Central memory CD8-positive, alpha-beta T cell (primary cell): ENCODE measurements at regions not wholly inside any gene's neighbourhood (a gene's known extent, or its start where the extent isn't known, plus 50 kb on each side); places are given as distances from the start of the nearest gene placed in this dataset.

Source experiments
- ATAC-seq: fragments of 150-1000 bp; cut with Tn5 transposase; replicated peaks from 2 replicates; pipeline ENCODE4 v1.10.0; 2022; ENCODE audit warnings: mild to moderate bottlenecking, moderate FRiP score, moderate number of reproducible peaks; ENCODE audit not compliant: poor library complexity, severe bottlenecking; ENCODE audit errors: extremely low read depth
- DNase-seq, 2 donors: peaks; one replicate each; pipeline ENCODE4 v3.0.0; 2021; ENCODE audit warnings: low spot score in 2 of 2
- H3K27ac Mint-ChIP-seq: one replicate; pipeline ENCODE4 v1.8.0; 2022; ENCODE audit warnings: low read depth, mild to moderate bottlenecking, moderate library complexity, mixed read lengths
- H3K27me3 Mint-ChIP-seq: one replicate; pipeline ENCODE4 v1.8.0; 2022; ENCODE audit warnings: mixed read lengths
- H3K36me3 Mint-ChIP-seq: one replicate; pipeline ENCODE4 v1.8.0; 2022; ENCODE audit warnings: mild to moderate bottlenecking, moderate library complexity, mixed read lengths; ENCODE audit not compliant: insufficient read depth
- H3K4me1 Mint-ChIP-seq: one replicate; pipeline ENCODE4 v1.8.0; 2022; ENCODE audit warnings: mixed read lengths
- H3K4me3 Mint-ChIP-seq: one replicate; pipeline ENCODE4 v1.8.0; 2022; ENCODE audit warnings: mild to moderate bottlenecking, moderate library complexity, mixed read lengths
- H3K9me3 Mint-ChIP-seq: one replicate; pipeline ENCODE4 v1.8.0; 2022; ENCODE audit warnings: mixed read lengths

GRCh38 chr9:99516657-99517049 lies 294.6 kb downstream of the SEC61B start:
- DNase-seq (no peak), ATAC-seq (no peak)
- no peaks in the 10 kb centered on the region for H3K36me3 Mint-ChIP-seq
- H3K27me3 Mint-ChIP-seq, result peaks cover 25% of the 10 kb centered on the region
- no peak overlapping the region for H3K27ac Mint-ChIP-seq
- no peak overlapping the region for H3K4me3 Mint-ChIP-seq
- H3K4me1 Mint-ChIP-seq, result no peaks in the 10 kb centered on the region
- H3K9me3 Mint-ChIP-seq, result no peaks in the 10 kb centered on the region

- no peak for ATAC-seq
- no peaks in the 10 kb centered on the region for H3K4me1 Mint-ChIP-seq
- no peak overlapping the region for H3K4me3 Mint-ChIP-seq
- no peaks in the 10 kb centered on the region for H3K36me3 Mint-ChIP-seq
- no peak overlapping the region for H3K27ac Mint-ChIP-seq
- H3K9me3 Mint-ChIP-seq, result no peaks in the 10 kb centered on the region
- DNase-seq, result no peak
- H3K27me3 Mint-ChIP-seq, result peaks cover 15% of the 10 kb centered on the region
These were observed 297.8 kb upstream of the NR4A3 start for GRCh38 chr9:99523838-99524237.

DNA sequence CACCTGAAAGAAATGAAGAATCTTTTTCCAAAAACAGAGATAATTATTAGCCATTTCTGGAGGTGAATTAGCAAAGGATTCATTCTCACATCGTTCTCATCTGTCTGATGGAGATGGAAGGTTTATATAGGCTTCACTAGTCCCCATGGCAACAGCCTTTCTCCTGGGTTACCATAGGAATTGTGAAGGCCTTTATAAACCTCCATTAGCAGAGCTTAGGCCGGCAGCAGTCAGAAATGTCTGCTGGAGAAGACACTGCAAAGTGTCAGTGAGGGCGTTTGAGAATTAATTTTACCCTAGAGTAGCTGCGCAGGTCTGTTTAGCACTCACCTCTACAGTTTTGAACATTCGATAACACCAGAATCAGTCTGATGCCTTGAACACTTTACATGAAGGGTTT lies 290.4 kb upstream of the NR4A3 start:
- H3K27ac Mint-ChIP-seq, result no peak overlapping the region
- ATAC-seq (no peak), DNase-seq (no peak)
- peaks cover 27% of the 10 kb centered on the region for H3K27me3 Mint-ChIP-seq
- no peaks in the 10 kb centered on the region for H3K36me3 Mint-ChIP-seq
- no peaks in the 10 kb centered on the region for H3K4me1 Mint-ChIP-seq
- no peak overlapping the region for H3K4me3 Mint-ChIP-seq
- H3K9me3 Mint-ChIP-seq, result no peaks in the 10 kb centered on the region

DNA sequence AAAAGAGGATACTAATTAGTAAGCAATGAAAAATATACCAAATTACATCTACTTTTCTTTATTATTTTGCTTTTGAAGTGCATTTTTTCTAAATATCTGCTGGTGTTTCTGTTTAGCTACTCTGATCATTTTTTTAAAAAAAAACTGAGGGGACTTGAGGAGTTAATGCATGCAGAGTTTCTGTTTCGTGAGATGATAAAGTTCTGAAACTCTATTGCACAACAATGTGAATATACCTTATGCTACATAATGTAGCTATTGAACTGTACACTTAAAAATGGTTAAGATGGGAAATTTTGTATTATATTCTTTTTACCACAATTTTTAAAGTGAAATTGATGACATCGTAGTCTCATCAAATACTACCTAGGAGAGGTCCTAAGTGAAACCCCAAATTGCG lies 288.3 kb upstream of the NR4A3 start:
- Mint-ChIP-seq H3K9me3 (no peaks in the 10 kb centered on the region), H3K36me3 (no peaks in the 10 kb centered on the region), H3K4me3 (no peak overlapping the region), H3K27ac (no peak overlapping the region), H3K27me3 (peaks cover 44% of the 10 kb centered on the region), H3K4me1 (no peaks in the 10 kb centered on the region)
- no peak for ATAC-seq
- DNase-seq, result no peak

GRCh38 chr9:99537996-99538395 lies 283.7 kb upstream of the NR4A3 start:
- no peak overlapping the region for H3K27ac Mint-ChIP-seq
- no peak overlapping the region for H3K4me3 Mint-ChIP-seq
- H3K9me3 Mint-ChIP-seq, result no peaks in the 10 kb centered on the region
- H3K36me3 Mint-ChIP-seq, result no peaks in the 10 kb centered on the region
- DNase-seq (no peak), ATAC-seq (no peak)
- peaks cover 33% of the 10 kb centered on the region for H3K27me3 Mint-ChIP-seq
- H3K4me1 Mint-ChIP-seq, result no peaks in the 10 kb centered on the region

DNA sequence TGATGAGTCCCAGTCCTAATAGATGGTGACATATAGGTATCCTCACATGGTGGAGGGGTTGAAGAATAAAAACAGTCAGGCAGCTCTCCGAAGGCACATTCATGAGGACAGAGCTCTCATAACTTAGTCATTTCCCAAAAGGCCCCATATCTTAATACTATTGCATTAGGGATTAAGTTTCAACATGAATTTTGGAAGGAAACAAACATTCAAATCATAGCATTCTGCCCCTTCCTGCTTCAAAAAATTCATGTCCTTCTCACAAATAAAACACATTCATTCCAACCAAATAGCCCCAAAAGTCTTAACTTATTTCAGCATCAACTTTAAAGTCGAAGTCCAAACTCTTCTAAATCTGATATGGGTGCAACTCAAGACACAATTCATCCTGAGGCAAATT lies 277.2 kb upstream of the NR4A3 start:
- Mint-ChIP-seq H3K27me3 (peaks cover 18% of the 10 kb centered on the region), H3K4me3 (no peak overlapping the region), H3K9me3 (peaks cover under 1% of the 10 kb centered on the region)

GRCh38 chr9:99549441-99549840 lies 272.2 kb upstream of the NR4A3 start:
- Mint-ChIP-seq H3K4me1 (no peaks in the 10 kb centered on the region), H3K27ac (no peak overlapping the region), H3K36me3 (no peaks in the 10 kb centered on the region), H3K4me3 (no peak overlapping the region), H3K9me3 (peaks cover 20% of the 10 kb centered on the region), H3K27me3 (peaks cover 68% of the 10 kb centered on the region)
- ATAC-seq, result no peak
- DNase-seq, result no peak

More for the DNA sequence above, 277.2 kb upstream of the NR4A3 start:
- H3K27ac Mint-ChIP-seq, result no peak overlapping the region
- H3K36me3 Mint-ChIP-seq, result no peaks in the 10 kb centered on the region
- DNase-seq (no peak), ATAC-seq (no peak)
- no peaks in the 10 kb centered on the region for H3K4me1 Mint-ChIP-seq

- ATAC-seq (no peak), DNase-seq (no peak)
- Mint-ChIP-seq H3K9me3 (peaks cover 17% of the 10 kb centered on the region), H3K36me3 (no peaks in the 10 kb centered on the region), H3K4me3 (no peak overlapping the region), H3K27me3 (peaks cover 50% of the 10 kb centered on the region), H3K27ac (no peak overlapping the region), H3K4me1 (no peaks in the 10 kb centered on the region)
These were observed 265.9 kb upstream of the NR4A3 start for GRCh38 chr9:99555792-99556191.

DNA sequence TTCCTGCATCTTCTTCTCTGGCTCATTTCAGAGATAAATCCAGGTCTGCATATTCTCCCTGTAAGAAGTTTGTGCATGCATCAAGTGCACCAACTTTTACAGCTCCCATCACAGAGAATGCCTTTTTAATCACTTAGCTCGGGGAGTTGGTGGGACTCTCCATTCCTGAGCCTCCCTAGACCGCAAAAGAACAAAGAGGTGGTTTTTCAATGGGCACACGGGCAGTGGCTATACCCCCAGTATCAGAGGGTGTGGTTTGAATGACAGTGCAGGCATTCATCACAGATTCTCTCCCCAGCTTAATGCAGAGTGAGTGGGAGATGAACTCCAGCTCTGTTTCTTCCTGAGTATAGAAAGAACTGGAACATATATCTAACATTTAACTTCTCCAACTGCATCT lies 264.7 kb upstream of the NR4A3 start:
- peaks cover 38% of the 10 kb centered on the region for H3K27me3 Mint-ChIP-seq
- DNase-seq, result no peak
- H3K4me3 Mint-ChIP-seq, result no peak overlapping the region
- no peak overlapping the region for H3K27ac Mint-ChIP-seq
- H3K4me1 Mint-ChIP-seq, result no peaks in the 10 kb centered on the region
- H3K36me3 Mint-ChIP-seq, result no peaks in the 10 kb centered on the region
- no peak for ATAC-seq
- peaks cover 13% of the 10 kb centered on the region for H3K9me3 Mint-ChIP-seq

- no peak for DNase-seq
- Mint-ChIP-seq H3K9me3 (peaks cover 6% of the 10 kb centered on the region), H3K36me3 (no peaks in the 10 kb centered on the region), H3K27ac (no peak overlapping the region), H3K4me3 (no peak overlapping the region), H3K27me3 (peaks cover 30% of the 10 kb centered on the region), H3K4me1 (no peaks in the 10 kb centered on the region)
- ATAC-seq, result no peak
These were observed 263.9 kb upstream of the NR4A3 start for GRCh38 chr9:99557816-99558215.

GRCh38 chr9:99559776-99560175 lies 261.9 kb upstream of the NR4A3 start:
- Mint-ChIP-seq H3K27ac (no peak overlapping the region), H3K36me3 (no peaks in the 10 kb centered on the region), H3K4me1 (no peaks in the 10 kb centered on the region), H3K4me3 (no peak overlapping the region), H3K9me3 (peaks cover 6% of the 10 kb centered on the region), H3K27me3 (peaks cover 11% of the 10 kb centered on the region)
- DNase-seq (no peak), ATAC-seq (no peak)

- H3K27me3 Mint-ChIP-seq, result peaks cover 11% of the 10 kb centered on the region
- H3K36me3 Mint-ChIP-seq, result no peaks in the 10 kb centered on the region
- DNase-seq (no peak), ATAC-seq (no peak)
- H3K9me3 Mint-ChIP-seq, result peaks cover 6% of the 10 kb centered on the region
- H3K4me3 Mint-ChIP-seq, result no peak overlapping the region
- H3K4me1 Mint-ChIP-seq, result no peaks in the 10 kb centered on the region
- no peak overlapping the region for H3K27ac Mint-ChIP-seq
These were observed 261.1 kb upstream of the NR4A3 start for GRCh38 chr9:99560561-99560960.

DNA sequence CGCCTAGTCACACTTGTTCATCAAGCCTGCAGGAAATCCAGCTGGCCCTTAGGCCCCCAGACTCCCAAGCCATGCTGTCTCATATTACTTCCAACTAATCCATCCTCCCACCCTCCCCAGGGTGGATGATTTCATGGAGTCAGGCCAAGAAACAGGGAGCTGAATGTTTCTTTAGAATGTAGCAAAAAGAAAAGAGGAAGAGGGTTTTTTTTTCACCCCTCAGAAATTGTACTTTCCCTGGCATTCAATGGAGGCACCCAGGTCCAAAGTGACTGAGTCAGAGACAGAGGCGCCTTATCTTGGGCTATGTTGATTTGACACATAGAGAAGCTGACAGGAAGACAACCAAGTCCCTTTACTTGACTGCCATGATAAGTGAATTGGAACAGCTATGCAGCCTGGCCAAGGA lies 260.2 kb upstream of the NR4A3 start:
- no peaks in the 10 kb centered on the region for H3K4me1 Mint-ChIP-seq
- no peak for DNase-seq
- no peak for ATAC-seq
- no peak overlapping the region for H3K27ac Mint-ChIP-seq
- peaks cover 18% of the 10 kb centered on the region for H3K27me3 Mint-ChIP-seq
- no peaks in the 10 kb centered on the region for H3K36me3 Mint-ChIP-seq
- H3K9me3 Mint-ChIP-seq, result peaks cover 6% of the 10 kb centered on the region
- no peak overlapping the region for H3K4me3 Mint-ChIP-seq

DNA sequence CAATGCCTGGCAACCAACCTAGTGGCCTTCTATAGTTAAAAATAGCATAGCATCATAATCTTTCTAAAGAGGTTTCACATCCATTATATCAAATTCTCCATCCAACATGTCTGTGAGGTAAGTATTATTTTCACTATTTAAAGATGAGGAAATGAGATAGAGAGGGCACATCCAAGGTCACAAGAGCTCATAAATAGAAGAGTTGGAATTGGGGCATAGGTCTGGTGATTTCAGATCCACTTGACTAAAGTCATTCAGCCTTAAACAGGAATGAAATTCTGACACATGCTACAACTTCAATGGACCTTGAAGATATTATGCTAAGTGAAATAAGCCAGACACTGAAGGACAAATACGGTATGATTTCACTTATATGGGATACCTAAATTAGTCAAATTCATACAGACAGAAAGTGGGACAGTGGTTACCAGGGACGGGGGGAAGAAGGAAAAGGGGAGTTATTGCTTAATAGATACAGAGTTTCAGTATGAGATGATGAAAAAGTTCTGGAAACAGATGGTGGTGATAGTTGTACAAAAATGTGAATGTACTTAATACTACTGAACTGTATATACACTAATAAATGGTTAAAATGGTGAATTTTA lies 259.6 kb upstream of the NR4A3 start:
- DNase-seq, result no peak
- H3K9me3 Mint-ChIP-seq, result peaks cover 6% of the 10 kb centered on the region
- no peak overlapping the region for H3K4me3 Mint-ChIP-seq
- peaks cover 24% of the 10 kb centered on the region for H3K27me3 Mint-ChIP-seq
- no peak overlapping the region for H3K27ac Mint-ChIP-seq
- H3K36me3 Mint-ChIP-seq, result no peaks in the 10 kb centered on the region
- no peak for ATAC-seq
- H3K4me1 Mint-ChIP-seq, result no peaks in the 10 kb centered on the region
